Neural cell (in vitro differentiated cells): ENCODE measurements at regions not wholly inside any gene's neighbourhood (a gene's known extent, or its start where the extent isn't known, plus 50 kb on each side); places are given as distances from the start of the nearest gene placed in this dataset.

Source experiments
- H2AFZ ChIP-seq: fragments of 200-600, 300-800 bp; sonication (generic), shearing (Covaris generic); 2 replicates; pipeline ENCODE4 v1.6.0; 2014; ENCODE audit warnings: low read depth, mild to moderate bottlenecking, antibody characterized with exemption, low read length, moderate library complexity
- H3F3A ChIP-seq: fragments of 200-600 bp; shearing (Covaris generic); 2 replicates; pipeline ENCODE4 v1.6.1; 2016; ENCODE audit warnings: mild to moderate bottlenecking, moderate library complexity, mixed read lengths, antibody characterized with exemption, low read length; ENCODE audit not compliant: insufficient read depth, poor library complexity, severe bottlenecking
- H3K27ac ChIP-seq: fragments of 200-600, 300-800 bp; sonication (generic), shearing (Covaris generic); 2 replicates; pipeline ENCODE4 v1.5.1; 2014; ENCODE audit warnings: mild to moderate bottlenecking, low read length, moderate library complexity
- H3K27me3 ChIP-seq: fragments of 300-800, 200-600 bp; sonication (generic), shearing (Covaris generic); 2 replicates; pipeline ENCODE4 v1.6.0; 2014; ENCODE audit warnings: mild to moderate bottlenecking, low read depth, low read length, moderate library complexity; ENCODE audit not compliant: insufficient read depth
- H3K36me3 ChIP-seq: fragments of 300-800, 200-600 bp; sonication (generic), shearing (Covaris generic); 2 replicates; pipeline ENCODE4 v1.5.1; 2014; ENCODE audit warnings: mild to moderate bottlenecking, antibody characterized with exemption, low read length, moderate library complexity; ENCODE audit not compliant: insufficient read depth
- H3K4me2 ChIP-seq: fragments of 300-800, 200-600 bp; sonication (generic), shearing (Covaris generic); 2 replicates; pipeline ENCODE4 v1.6.0; 2014; ENCODE audit warnings: mild to moderate bottlenecking, low read length
- H3K4me3 ChIP-seq: fragments of 300-800, 200-600 bp; sonication (generic), shearing (Covaris generic); 2 replicates; pipeline ENCODE4 v1.5.1; 2014; ENCODE audit warnings: mild to moderate bottlenecking, low read length, moderate library complexity
- H3K79me2 ChIP-seq: fragments of 200-600 bp; shearing (Covaris generic); replicated peaks from 2 replicates; pipeline ENCODE4 v1.6.0; 2014; ENCODE audit warnings: mild to moderate bottlenecking, low read length, moderate library complexity; ENCODE audit not compliant: insufficient read depth
- H3K9ac ChIP-seq: fragments of 300-800, 200-600 bp; sonication (generic), shearing (Covaris generic); 2 replicates; pipeline ENCODE4 v1.6.1; 2016; ENCODE audit warnings: mild to moderate bottlenecking, low read length, mixed read lengths
- H3K9me2 ChIP-seq: fragments of 200-600 bp; shearing (Covaris generic); 2 replicates; pipeline ENCODE4 v1.6.1; 2016; ENCODE audit warnings: mild to moderate bottlenecking, low read length, mixed read lengths; ENCODE audit not compliant: insufficient read depth
- H3K9me3 ChIP-seq: fragments of 200-600, 300-800 bp; sonication (generic), shearing (Covaris generic); 2 replicates; pipeline ENCODE4 v1.6.1; 2016; ENCODE audit warnings: mild to moderate bottlenecking, mixed run types, low read length, moderate library complexity, mixed read lengths
- H4K20me1 ChIP-seq: fragments of 200-600 bp; shearing (Covaris generic); 2 replicates; pipeline ENCODE4 v1.6.1; 2016; ENCODE audit warnings: mild to moderate bottlenecking, mixed run types; ENCODE audit not compliant: insufficient read depth
- CTCF ChIP-seq: fragments of 450-650 bp; IDR thresholded peaks from 2 replicates; pipeline ENCODE4 v1.5.1; 2014; ENCODE audit warnings: antibody characterized with exemption, mild to moderate bottlenecking, moderate library complexity; ENCODE audit not compliant: poor library complexity, severe bottlenecking
- EP300 ChIP-seq: fragments of 450-650 bp; conservative IDR thresholded peaks from 2 replicates; pipeline ENCODE4 v1.6.1; 2014; ENCODE audit warnings: antibody characterized with exemption, mild to moderate bottlenecking, moderate library complexity; ENCODE audit not compliant: poor library complexity, severe bottlenecking
- EZH2 ChIP-seq: fragments of 200-600, 300-800 bp; shearing (Covaris generic), sonication (generic); IDR thresholded peaks from 2 replicates; pipeline ENCODE4 v1.6.1; 2014; ENCODE audit warnings: antibody characterized with exemption, low read length, borderline replicate concordance, mild to moderate bottlenecking; ENCODE audit not compliant: insufficient read depth, poor library complexity, severe bottlenecking
- MXI1 ChIP-seq: fragments of 450-650 bp; conservative IDR thresholded peaks from 2 replicates; pipeline ENCODE4 v1.6.1; 2014; ENCODE audit warnings: antibody characterized with exemption, mild to moderate bottlenecking; ENCODE audit not compliant: poor library complexity, severe bottlenecking
- POLR2AphosphoS5 ChIP-seq: IDR thresholded peaks from 2 replicates; pipeline ENCODE4 v1.6.1; 2012
- RAD21 ChIP-seq: fragments of 450-650 bp; conservative IDR thresholded peaks from 2 replicates; pipeline ENCODE4 v1.6.1; 2014; ENCODE audit warnings: antibody characterized with exemption, mild to moderate bottlenecking, moderate library complexity
- REST ChIP-seq: IDR thresholded peaks from 2 replicates; pipeline ENCODE4 v1.6.1; 2012; ENCODE audit warnings: borderline replicate concordance
- SMC3 ChIP-seq: fragments of 450-650 bp; conservative IDR thresholded peaks from 2 replicates; pipeline ENCODE4 v1.6.1; 2014; ENCODE audit warnings: antibody characterized with exemption, mild to moderate bottlenecking, moderate library complexity; ENCODE audit not compliant: poor library complexity
- TAF1 ChIP-seq: IDR thresholded peaks from 2 replicates; pipeline ENCODE4 v1.6.1; 2012; ENCODE audit warnings: low read depth

- no peak overlapping the region for H2AFZ ChIP-seq
- TF ChIP-seq EZH2 (no peak), TAF1 (no peak), CTCF (no peak), SMC3 (no peak), POLR2AphosphoS5 (no peak), RAD21 (no peak), MXI1 (no peak), EP300 (no peak), REST (no peak)
Measured at GRCh38 chr4:42347076-42347475, 50.2 kb upstream of the SHISA3 start.

More at GRCh38 chr4:42347076-42347475, 50.2 kb upstream of the SHISA3 start:
- H3K79me2 ChIP-seq = no peaks in the 10 kb centered on the region
- H3K36me3 ChIP-seq = no peaks in the 10 kb centered on the region
- no peak overlapping the region for H3K4me2 ChIP-seq
- H3K27me3 ChIP-seq = no peaks in the 10 kb centered on the region
- no peak overlapping the region for H3K9ac ChIP-seq
- no peaks in the 10 kb centered on the region for H4K20me1 ChIP-seq
- no peaks in the 10 kb centered on the region for H3K9me3 ChIP-seq
- no peaks in the 10 kb centered on the region for H3F3A ChIP-seq
- H3K27ac ChIP-seq = no peak overlapping the region
- H3K9me2 ChIP-seq = no peaks in the 10 kb centered on the region
- H3K4me3 ChIP-seq = no peak overlapping the region
